ENCODE measurements at regions not wholly inside any gene's neighbourhood (a gene's known extent, or its start where the extent isn't known, plus 50 kb on each side); places are given as distances from the start of the nearest gene placed in this dataset.

- Histone ChIP-seq H3K27me3 (replicated peaks in 1 of 2; ENCODE audit: control insufficient read depth in 2 of 2, insufficient read depth in 2 of 2, low read length in 1 of 2) (no peaks in the 10 kb centered on the region), H3K4me2 (ENCODE audit: control insufficient read depth, insufficient read depth) (no peak overlapping the region), H4K20me1 (ENCODE audit: control insufficient read depth, insufficient read depth) (no peaks in the 10 kb centered on the region), H3K4me3 (no peak overlapping the region), H3K79me2 (ENCODE audit: control insufficient read depth, insufficient read depth, low read length) (no peaks in the 10 kb centered on the region), H3K27ac (ENCODE audit: control insufficient read depth, insufficient read depth) (no peak overlapping the region), H3K9ac (ENCODE audit: control insufficient read depth, insufficient read depth, low read length) (no peak overlapping the region), H2AFZ (ENCODE audit: control insufficient read depth, low read depth, low read length) (no peak overlapping the region), H3K4me1 (ENCODE audit: control insufficient read depth, insufficient read depth, low read length) (no peaks in the 10 kb centered on the region), H3K9me3 (replicated peaks; ENCODE audit: control insufficient read depth, insufficient read depth, low read length) (no peaks in the 10 kb centered on the region), H3K36me3 (ENCODE audit: control insufficient read depth in 2 of 2, insufficient read depth in 2 of 2, low read length in 1 of 2) (no peaks in the 10 kb centered on the region)
- no peak for DNase-seq (ENCODE audit: low read depth, low spot score)
- RAD21 ChIA-PET (ENCODE audit: unreplicated experiment), result no interaction called here
- POLR2A ChIA-PET, result no interaction called here
- intact Hi-C loops (cut with micrococcal nuclease; ENCODE audit: unreplicated experiment), result no loop called here
- BruUV-seq (replicated peaks), result no TSS peak
- no peak for ATAC-seq
- SMC1A ChIA-PET (ENCODE audit: uncharacterized antibody, unreplicated experiment), result interaction anchor here (0.5 kb wide), 1 partner anchor 186 kb away, joined by 3 read pairs; no protein-coding TSS in a partner anchor
- in situ Hi-C loops (cut with MboI), result no loop called here
- TF ChIP-seq PBX3 (IDR thresholded peaks at IDR 0.05; ENCODE audit: insufficient replicate concordance, low read depth, low read length), result no peak
- TF ChIP-seq BRCA1 (IDR thresholded peaks at IDR 0.05; ENCODE audit: low read depth, low read length), result no peak
- no peak for TF ChIP-seq RBBP5 (conservative IDR thresholded peaks at IDR 0.05)
- TF ChIP-seq, protein P1, sequence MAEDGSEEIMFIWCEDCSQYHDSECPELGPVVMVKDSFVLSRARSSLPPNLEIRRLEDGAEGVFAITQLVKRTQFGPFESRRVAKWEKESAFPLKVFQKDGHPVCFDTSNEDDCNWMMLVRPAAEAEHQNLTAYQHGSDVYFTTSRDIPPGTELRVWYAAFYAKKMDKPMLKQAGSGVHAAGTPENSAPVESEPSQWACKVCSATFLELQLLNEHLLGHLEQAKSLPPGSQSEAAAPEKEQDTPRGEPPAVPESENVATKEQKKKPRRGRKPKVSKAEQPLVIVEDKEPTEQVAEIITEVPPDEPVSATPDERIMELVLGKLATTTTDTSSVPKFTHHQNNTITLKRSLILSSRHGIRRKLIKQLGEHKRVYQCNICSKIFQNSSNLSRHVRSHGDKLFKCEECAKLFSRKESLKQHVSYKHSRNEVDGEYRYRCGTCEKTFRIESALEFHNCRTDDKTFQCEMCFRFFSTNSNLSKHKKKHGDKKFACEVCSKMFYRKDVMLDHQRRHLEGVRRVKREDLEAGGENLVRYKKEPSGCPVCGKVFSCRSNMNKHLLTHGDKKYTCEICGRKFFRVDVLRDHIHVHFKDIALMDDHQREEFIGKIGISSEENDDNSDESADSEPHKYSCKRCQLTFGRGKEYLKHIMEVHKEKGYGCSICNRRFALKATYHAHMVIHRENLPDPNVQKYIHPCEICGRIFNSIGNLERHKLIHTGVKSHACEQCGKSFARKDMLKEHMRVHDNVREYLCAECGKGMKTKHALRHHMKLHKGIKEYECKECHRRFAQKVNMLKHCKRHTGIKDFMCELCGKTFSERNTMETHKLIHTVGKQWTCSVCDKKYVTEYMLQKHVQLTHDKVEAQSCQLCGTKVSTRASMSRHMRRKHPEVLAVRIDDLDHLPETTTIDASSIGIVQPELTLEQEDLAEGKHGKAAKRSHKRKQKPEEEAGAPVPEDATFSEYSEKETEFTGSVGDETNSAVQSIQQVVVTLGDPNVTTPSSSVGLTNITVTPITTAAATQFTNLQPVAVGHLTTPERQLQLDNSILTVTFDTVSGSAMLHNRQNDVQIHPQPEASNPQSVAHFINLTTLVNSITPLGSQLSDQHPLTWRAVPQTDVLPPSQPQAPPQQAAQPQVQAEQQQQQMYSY (CRISPR knock-in tag; IDR thresholded peaks at IDR 0.05), result no peak
- no peak for TF ChIP-seq GATAD2B (conservative IDR thresholded peaks at IDR 0.05; ENCODE audit: low read depth)
- no peak for TF ChIP-seq PAX5 (IDR thresholded peaks at IDR 0.05; ENCODE audit: borderline replicate concordance, low read depth, low read length)
- no peak for TF ChIP-seq EGR1 (IDR thresholded peaks at IDR 0.05; ENCODE audit: borderline replicate concordance in 1 of 2, low read depth in 2 of 2, low read length in 2 of 2)
- TF ChIP-seq FOXM1 (IDR thresholded peaks at IDR 0.05; ENCODE audit: low read depth, low read length), result no peak
- TF ChIP-seq ZNF622 (IDR thresholded peaks at IDR 0.05), result no peak
- TF ChIP-seq ESRRA (IDR thresholded peaks at IDR 0.05; ENCODE audit: low read length), result no peak
- FAIRE-seq, result no peak
- CTCF ChIA-PET, result no interaction called here
These were observed 2266.5 kb upstream of the WWC1 start for GRCh38 chr5:166024970-166025369.

Measured in GM12878 (cell line).